HCT116 (cell line): ENCODE measurements at regions not wholly inside any gene's neighbourhood (a gene's known extent, or its start where the extent isn't known, plus 50 kb on each side); places are given as distances from the start of the nearest gene placed in this dataset.

ENCODE experiments used
- ATF3 ChIP-seq: IDR thresholded peaks from 2 replicates; pipeline ENCODE4 v1.6.1; 2012
- CEBPB ChIP-seq: IDR thresholded peaks from 2 replicates; pipeline ENCODE4 v1.6.1; 2012; ENCODE audit warnings: low read depth
- CTCF ChIP-seq, 3 experiments: fragments of 200-600 bp in 1 of 3; sonication (generic) in 1 of 3; IDR thresholded peaks in 2 of 3; conservative IDR thresholded peaks in 1 of 3; 2 replicates each; pipeline ENCODE4 v1.5.1; 2012 to 2017; ENCODE audit warnings: low read depth in 2 of 3, low read length in 2 of 3, antibody characterized with exemption in 1 of 3, borderline replicate concordance in 1 of 3, control low read depth in 1 of 3, mild to moderate bottlenecking in 1 of 3, mixed read lengths in 1 of 3, mixed run types in 1 of 3, moderate library complexity in 1 of 3; ENCODE audit not compliant: insufficient read depth in 1 of 3
- EGR1 ChIP-seq: IDR thresholded peaks from 2 replicates; pipeline ENCODE4 v1.6.1; 2012; ENCODE audit warnings: low read depth
- EZH2 ChIP-seq: fragments of 200-600 bp; sonication (generic); IDR thresholded peaks from 2 replicates; pipeline ENCODE4 v1.6.1; 2017; ENCODE audit warnings: antibody characterized with exemption, mixed run types
- EZH2phosphoT487 ChIP-seq: fragments of 200-600 bp; IDR thresholded peaks from 2 replicates; pipeline ENCODE4 v1.6.1; 2018; ENCODE audit warnings: antibody characterized with exemption, borderline replicate concordance
- JUND ChIP-seq: IDR thresholded peaks from 2 replicates; pipeline ENCODE4 v1.6.1; 2012
- POLR2AphosphoS5 ChIP-seq: IDR thresholded peaks from 2 replicates; pipeline ENCODE4 v1.6.1; 2011; ENCODE audit warnings: mild to moderate bottlenecking, low read depth, low read length, moderate library complexity
- SIN3A ChIP-seq: IDR thresholded peaks from 2 replicates; pipeline ENCODE4 v1.6.1; 2012; ENCODE audit warnings: low read depth
- SRF ChIP-seq: IDR thresholded peaks from 2 replicates; pipeline ENCODE4 v1.6.1; 2012; ENCODE audit warnings: low read depth
- TF ChIP-seq, protein P1 (sequence below): IDR thresholded peaks from 2 replicates; pipeline ENCODE4 v1.6.1; 2012; ENCODE audit warnings: low read depth

GRCh38 chr21:15446223-15446622 is 283.6 kb upstream of the USP25 start:
- TF ChIP-seq POLR2AphosphoS5 (no peak), CTCF (IDR thresholded peaks at IDR 0.05 in 2 of 3, conservative IDR thresholded peaks at IDR 0.05 in 1 of 3; ENCODE audit: borderline replicate concordance in 1 of 3, insufficient read depth in 1 of 3, low read depth in 2 of 3, low read length in 2 of 3) (no peak), EZH2phosphoT487 (no peak), ATF3 (no peak), JUND (no peak), EZH2 (no peak), SIN3A (no peak), CEBPB (no peak), SRF (no peak), EGR1 (no peak)
- TF ChIP-seq, protein P1, sequence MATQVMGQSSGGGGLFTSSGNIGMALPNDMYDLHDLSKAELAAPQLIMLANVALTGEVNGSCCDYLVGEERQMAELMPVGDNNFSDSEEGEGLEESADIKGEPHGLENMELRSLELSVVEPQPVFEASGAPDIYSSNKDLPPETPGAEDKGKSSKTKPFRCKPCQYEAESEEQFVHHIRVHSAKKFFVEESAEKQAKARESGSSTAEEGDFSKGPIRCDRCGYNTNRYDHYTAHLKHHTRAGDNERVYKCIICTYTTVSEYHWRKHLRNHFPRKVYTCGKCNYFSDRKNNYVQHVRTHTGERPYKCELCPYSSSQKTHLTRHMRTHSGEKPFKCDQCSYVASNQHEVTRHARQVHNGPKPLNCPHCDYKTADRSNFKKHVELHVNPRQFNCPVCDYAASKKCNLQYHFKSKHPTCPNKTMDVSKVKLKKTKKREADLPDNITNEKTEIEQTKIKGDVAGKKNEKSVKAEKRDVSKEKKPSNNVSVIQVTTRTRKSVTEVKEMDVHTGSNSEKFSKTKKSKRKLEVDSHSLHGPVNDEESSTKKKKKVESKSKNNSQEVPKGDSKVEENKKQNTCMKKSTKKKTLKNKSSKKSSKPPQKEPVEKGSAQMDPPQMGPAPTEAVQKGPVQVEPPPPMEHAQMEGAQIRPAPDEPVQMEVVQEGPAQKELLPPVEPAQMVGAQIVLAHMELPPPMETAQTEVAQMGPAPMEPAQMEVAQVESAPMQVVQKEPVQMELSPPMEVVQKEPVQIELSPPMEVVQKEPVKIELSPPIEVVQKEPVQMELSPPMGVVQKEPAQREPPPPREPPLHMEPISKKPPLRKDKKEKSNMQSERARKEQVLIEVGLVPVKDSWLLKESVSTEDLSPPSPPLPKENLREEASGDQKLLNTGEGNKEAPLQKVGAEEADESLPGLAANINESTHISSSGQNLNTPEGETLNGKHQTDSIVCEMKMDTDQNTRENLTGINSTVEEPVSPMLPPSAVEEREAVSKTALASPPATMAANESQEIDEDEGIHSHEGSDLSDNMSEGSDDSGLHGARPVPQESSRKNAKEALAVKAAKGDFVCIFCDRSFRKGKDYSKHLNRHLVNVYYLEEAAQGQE: no peak
